ENCODE measurements at regions not wholly inside any gene's neighbourhood (a gene's known extent, or its start where the extent isn't known, plus 50 kb on each side); places are given as distances from the start of the nearest gene placed in this dataset.

- POLR2A ChIA-PET, result no interaction called here
- Histone ChIP-seq H3K9me3 (replicated peaks; ENCODE audit: control insufficient read depth, insufficient read depth, low read length) (peaks cover 2% of the 10 kb centered on the region), H3K27ac (ENCODE audit: insufficient read depth, low read depth, low read length) (no peak overlapping the region), H3K4me1 (ENCODE audit: control insufficient read depth, extremely low read depth, insufficient read depth, low read length) (no peaks in the 10 kb centered on the region), H3K27me3 (ENCODE audit: control insufficient read depth in 2 of 2, insufficient read depth in 2 of 2, low read length in 2 of 2) (no peaks in the 10 kb centered on the region), H3K9ac (replicated peaks; ENCODE audit: extremely low read depth, insufficient read depth, low read length) (no peak overlapping the region), H3K9me1 (replicated peaks; ENCODE audit: control insufficient read depth, extremely low read depth, insufficient read depth, low read length) (no peaks in the 10 kb centered on the region), H3K79me2 (ENCODE audit: control insufficient read depth, insufficient read depth, low read length) (no peaks in the 10 kb centered on the region), H4K20me1 (replicated peaks; ENCODE audit: control insufficient read depth, extremely low read depth, insufficient read depth, low read length) (no peaks in the 10 kb centered on the region), H3K4me2 (ENCODE audit: insufficient read depth, low read length) (no peak overlapping the region), H3K4me3 (replicated peaks in 1 of 3; ENCODE audit: insufficient read depth in 1 of 3, low read depth in 1 of 3, low read length in 3 of 3) (no peak overlapping the region), H3K36me3 (ENCODE audit: control insufficient read depth in 2 of 2, extremely low read depth in 1 of 2, insufficient read depth in 2 of 2, low read length in 2 of 2) (no peaks in the 10 kb centered on the region), H2AFZ (ENCODE audit: low read depth, low read length) (no peak overlapping the region)
- CTCF ChIA-PET, result no interaction called here
- no peak for DNase-seq (ENCODE audit: low read depth, low spot score)
- no peak for TF ChIP-seq MYC (IDR thresholded peaks at IDR 0.05; ENCODE audit: low read depth, low read length)
- no peak for TF ChIP-seq EZH2 (IDR thresholded peaks at IDR 0.05; ENCODE audit: borderline replicate concordance, low read depth, low read length, severe bottlenecking)
- TF ChIP-seq GATA2 (IDR thresholded peaks at IDR 0.05; ENCODE audit: insufficient read depth, insufficient read length, low read depth, low read length), result no peak
- TF ChIP-seq POLR2A (IDR thresholded peaks at IDR 0.05; ENCODE audit: low read depth, low read length), result no peak
- TF ChIP-seq POLR2AphosphoS5 (IDR thresholded peaks at IDR 0.05; ENCODE audit: insufficient read depth, low read depth, low read length), result no peak
- no peak for TF ChIP-seq MAX (IDR thresholded peaks at IDR 0.05; ENCODE audit: insufficient read depth, insufficient read length)
- TF ChIP-seq, protein P1, sequence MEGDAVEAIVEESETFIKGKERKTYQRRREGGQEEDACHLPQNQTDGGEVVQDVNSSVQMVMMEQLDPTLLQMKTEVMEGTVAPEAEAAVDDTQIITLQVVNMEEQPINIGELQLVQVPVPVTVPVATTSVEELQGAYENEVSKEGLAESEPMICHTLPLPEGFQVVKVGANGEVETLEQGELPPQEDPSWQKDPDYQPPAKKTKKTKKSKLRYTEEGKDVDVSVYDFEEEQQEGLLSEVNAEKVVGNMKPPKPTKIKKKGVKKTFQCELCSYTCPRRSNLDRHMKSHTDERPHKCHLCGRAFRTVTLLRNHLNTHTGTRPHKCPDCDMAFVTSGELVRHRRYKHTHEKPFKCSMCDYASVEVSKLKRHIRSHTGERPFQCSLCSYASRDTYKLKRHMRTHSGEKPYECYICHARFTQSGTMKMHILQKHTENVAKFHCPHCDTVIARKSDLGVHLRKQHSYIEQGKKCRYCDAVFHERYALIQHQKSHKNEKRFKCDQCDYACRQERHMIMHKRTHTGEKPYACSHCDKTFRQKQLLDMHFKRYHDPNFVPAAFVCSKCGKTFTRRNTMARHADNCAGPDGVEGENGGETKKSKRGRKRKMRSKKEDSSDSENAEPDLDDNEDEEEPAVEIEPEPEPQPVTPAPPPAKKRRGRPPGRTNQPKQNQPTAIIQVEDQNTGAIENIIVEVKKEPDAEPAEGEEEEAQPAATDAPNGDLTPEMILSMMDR (IDR thresholded peaks at IDR 0.05; ENCODE audit: extremely low read depth in 1 of 2, insufficient read depth in 1 of 2, low read depth in 1 of 2, low read length in 2 of 2), result no peak
- TF ChIP-seq JUN (IDR thresholded peaks at IDR 0.05; ENCODE audit: borderline replicate concordance, insufficient read depth, insufficient read length, low read depth), result no peak
- TF ChIP-seq FOS (IDR thresholded peaks at IDR 0.05; ENCODE audit: borderline replicate concordance, insufficient read depth, low read length), result no peak
- FAIRE-seq, result no peak
- intact Hi-C loops (cut with micrococcal nuclease) (no loop called here), dilution Hi-C loops (cut with MboI; ENCODE audit: extremely low pct_ligation_motif_present, low sequenced_read_pairs) (no loop called here)
- BruUV-seq (replicated peaks), result no TSS peak
These were observed 278.0 kb upstream of the MIS18BP1 start for GRCh38 chr14:45531022-45531421.

Data from endothelial cell of umbilical vein (primary cell).